ENCODE measurements at regions not wholly inside any gene's neighbourhood (a gene's known extent, or its start where the extent isn't known, plus 50 kb on each side); places are given as distances from the start of the nearest gene placed in this dataset.

DNA sequence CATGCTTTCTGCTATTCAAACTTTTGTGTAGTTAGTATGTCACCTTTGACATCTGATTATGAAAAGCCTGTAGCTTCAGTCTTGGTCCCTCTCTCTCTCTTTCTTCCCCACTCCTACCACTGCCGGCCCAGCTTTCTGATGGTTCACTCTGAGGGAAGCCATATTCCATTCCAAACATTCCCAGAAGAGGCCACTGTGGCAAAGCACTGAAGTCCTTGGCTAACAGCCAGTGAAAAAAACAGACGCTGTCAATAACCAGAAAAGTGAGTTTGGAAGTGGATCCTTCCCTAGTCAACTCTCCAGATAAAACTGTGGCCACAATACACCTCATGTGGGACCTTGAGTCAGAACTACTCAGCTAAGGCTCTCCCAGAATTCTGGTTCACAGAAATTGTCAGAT, 950.7 kb upstream of the PHF14 start:
- Mint-ChIP-seq H3K9me3 (peaks cover 4% of the 10 kb centered on the region), H3K36me3 (ENCODE audit: low read depth) (no peaks in the 10 kb centered on the region), H3K4me1 (ENCODE audit: low read depth) (no peaks in the 10 kb centered on the region), H3K27me3 (no peaks in the 10 kb centered on the region), H3K27ac (no peak overlapping the region), H3K4me3 (no peak overlapping the region)
- ChIA-PET POLR2A (no interaction called here), CTCF (no interaction called here)
- TF ChIP-seq, protein P1, sequence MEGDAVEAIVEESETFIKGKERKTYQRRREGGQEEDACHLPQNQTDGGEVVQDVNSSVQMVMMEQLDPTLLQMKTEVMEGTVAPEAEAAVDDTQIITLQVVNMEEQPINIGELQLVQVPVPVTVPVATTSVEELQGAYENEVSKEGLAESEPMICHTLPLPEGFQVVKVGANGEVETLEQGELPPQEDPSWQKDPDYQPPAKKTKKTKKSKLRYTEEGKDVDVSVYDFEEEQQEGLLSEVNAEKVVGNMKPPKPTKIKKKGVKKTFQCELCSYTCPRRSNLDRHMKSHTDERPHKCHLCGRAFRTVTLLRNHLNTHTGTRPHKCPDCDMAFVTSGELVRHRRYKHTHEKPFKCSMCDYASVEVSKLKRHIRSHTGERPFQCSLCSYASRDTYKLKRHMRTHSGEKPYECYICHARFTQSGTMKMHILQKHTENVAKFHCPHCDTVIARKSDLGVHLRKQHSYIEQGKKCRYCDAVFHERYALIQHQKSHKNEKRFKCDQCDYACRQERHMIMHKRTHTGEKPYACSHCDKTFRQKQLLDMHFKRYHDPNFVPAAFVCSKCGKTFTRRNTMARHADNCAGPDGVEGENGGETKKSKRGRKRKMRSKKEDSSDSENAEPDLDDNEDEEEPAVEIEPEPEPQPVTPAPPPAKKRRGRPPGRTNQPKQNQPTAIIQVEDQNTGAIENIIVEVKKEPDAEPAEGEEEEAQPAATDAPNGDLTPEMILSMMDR (IDR thresholded peaks at IDR 0.05), result no peak
- intact Hi-C loops (cut with micrococcal nuclease), result no loop called here
- ATAC-seq (no peak), DNase-seq (no peak)

DNA sequence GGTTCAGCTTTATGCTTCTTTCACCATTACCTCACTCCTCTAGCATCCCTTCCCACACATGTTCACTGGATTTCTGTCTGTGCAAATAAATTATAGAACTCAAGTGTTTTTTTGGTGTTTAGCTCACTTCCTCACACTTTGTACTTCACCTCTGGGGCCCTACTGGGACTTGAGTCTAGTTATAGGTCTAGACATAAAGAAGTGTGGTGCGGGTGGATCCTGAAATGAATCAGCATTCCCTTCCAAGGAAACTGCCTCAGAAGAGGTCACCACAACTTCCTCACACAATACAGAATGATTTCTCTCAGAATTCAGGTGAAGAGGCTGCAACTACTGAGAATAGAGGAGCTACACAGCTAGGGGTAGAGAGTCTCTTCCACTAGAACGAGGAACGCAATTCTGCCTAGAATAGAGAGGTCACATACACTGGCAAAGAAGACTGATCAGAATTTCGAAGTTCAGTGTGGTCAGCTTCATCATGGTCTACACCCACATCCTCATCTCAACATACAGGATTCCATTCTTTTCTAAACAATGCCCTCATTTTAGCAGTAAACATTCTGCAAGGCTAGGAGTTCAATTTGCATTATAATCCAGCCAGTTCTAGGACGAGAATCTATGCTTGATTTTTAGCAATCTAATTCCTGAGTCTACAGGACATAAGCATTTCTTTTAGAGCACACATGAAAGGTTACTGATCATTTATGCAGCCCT, 938.7 kb upstream of the PHF14 start:
- H3K4me3 Mint-ChIP-seq, result no peak overlapping the region
- no peak overlapping the region for H3K27ac Mint-ChIP-seq

DNA sequence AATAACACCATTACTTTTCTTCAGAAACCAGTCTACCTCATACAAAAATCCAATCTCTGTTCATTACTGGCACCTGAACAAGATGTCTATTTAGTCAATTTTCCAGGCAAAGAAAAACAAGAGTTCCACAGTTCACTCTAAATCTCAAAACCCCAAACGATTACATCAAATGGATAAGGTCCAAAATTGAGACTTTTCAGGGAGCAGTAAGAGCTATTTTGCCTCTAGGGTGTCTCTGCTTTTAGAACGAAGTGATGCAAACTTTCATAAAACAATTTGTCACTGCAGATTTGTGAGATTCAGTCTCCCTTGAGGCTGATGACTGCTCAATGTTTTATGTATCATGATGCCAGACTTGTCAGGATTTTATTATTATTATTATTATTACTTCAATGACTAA, 937.0 kb upstream of the PHF14 start:
- intact Hi-C loops (cut with micrococcal nuclease), result no loop called here
- Mint-ChIP-seq H3K4me1 (ENCODE audit: low read depth) (no peaks in the 10 kb centered on the region), H3K27ac (no peak overlapping the region), H3K27me3 (no peaks in the 10 kb centered on the region), H3K36me3 (ENCODE audit: low read depth) (no peaks in the 10 kb centered on the region), H3K4me3 (no peak overlapping the region), H3K9me3 (peaks cover 5% of the 10 kb centered on the region)
- no peak for ATAC-seq
- TF ChIP-seq, protein P1 (IDR thresholded peaks at IDR 0.05), result no peak
- no peak for DNase-seq
- ChIA-PET POLR2A (no interaction called here), CTCF (no interaction called here)

More for the DNA sequence above, 938.7 kb upstream of the PHF14 start:
- no peaks in the 10 kb centered on the region for H3K27me3 Mint-ChIP-seq
- no peaks in the 10 kb centered on the region for H3K36me3 Mint-ChIP-seq (ENCODE audit: low read depth)
- ChIA-PET CTCF (no interaction called here), POLR2A (no interaction called here)
- TF ChIP-seq, protein P1 (IDR thresholded peaks at IDR 0.05), result no peak
- DNase-seq, result no peak
- H3K4me1 Mint-ChIP-seq (ENCODE audit: low read depth), result no peaks in the 10 kb centered on the region
- no peak for ATAC-seq
- intact Hi-C loops (cut with micrococcal nuclease), result no loop called here
- peaks cover 5% of the 10 kb centered on the region for H3K9me3 Mint-ChIP-seq

DNA sequence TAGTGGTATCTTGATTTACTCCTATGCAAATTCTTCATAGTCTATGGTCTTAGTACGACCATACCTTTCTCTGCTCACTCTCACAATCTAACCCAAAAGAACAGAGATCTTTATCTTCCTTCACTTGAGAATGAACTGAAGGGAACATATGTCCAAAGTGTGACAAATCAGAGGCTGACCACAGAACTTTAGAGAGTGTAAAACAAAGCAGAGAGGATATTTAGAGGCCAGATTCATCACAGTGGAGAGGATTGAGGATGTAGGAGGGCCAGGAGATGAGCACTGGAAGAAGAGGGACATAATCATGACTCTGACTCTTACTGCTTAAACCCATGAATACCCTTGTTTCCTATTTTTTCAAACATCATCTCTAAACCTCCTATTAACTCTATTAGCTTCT, 935.3 kb upstream of the PHF14 start:
- TF ChIP-seq, protein P1 (IDR thresholded peaks at IDR 0.05), result no peak
- peaks cover 5% of the 10 kb centered on the region for H3K9me3 Mint-ChIP-seq
- ATAC-seq (no peak), DNase-seq (no peak)
- no peaks in the 10 kb centered on the region for H3K36me3 Mint-ChIP-seq (ENCODE audit: low read depth)
- ChIA-PET POLR2A (no interaction called here), CTCF (interaction anchor here (0.6 kb wide), 1 partner anchor 1308 kb away, joined by 3 read pairs; no protein-coding TSS in a partner anchor)
- H3K27me3 Mint-ChIP-seq, result no peaks in the 10 kb centered on the region
- intact Hi-C loops (cut with micrococcal nuclease), result no loop called here
- no peaks in the 10 kb centered on the region for H3K4me1 Mint-ChIP-seq (ENCODE audit: low read depth)
- no peak overlapping the region for H3K27ac Mint-ChIP-seq
- no peak overlapping the region for H3K4me3 Mint-ChIP-seq

DNA sequence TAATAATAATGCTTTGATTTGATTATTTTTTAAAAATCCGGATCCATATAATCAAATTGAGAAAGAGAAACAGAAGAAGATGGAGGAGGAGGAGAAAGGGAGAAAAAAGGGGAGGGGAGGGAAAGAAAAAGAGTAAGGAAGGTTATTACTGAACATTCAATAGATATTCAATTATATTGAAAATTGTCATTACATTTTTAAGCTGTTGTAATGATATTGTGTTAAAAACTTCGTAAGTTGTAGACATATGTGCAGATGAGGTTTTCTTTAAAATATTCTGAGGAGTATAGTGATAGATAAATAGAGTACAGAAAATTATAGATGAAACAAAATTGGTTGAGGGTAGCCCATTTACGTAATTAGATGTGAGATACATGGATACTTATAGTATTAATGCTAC, 933.0 kb upstream of the PHF14 start:
- no peak for ATAC-seq
- TF ChIP-seq, protein P1 (IDR thresholded peaks at IDR 0.05), result no peak
- intact Hi-C loops (cut with micrococcal nuclease), result no loop called here
- DNase-seq, result no peak
- no peaks in the 10 kb centered on the region for H3K9me3 Mint-ChIP-seq
- no peak overlapping the region for H3K27ac Mint-ChIP-seq
- no peaks in the 10 kb centered on the region for H3K27me3 Mint-ChIP-seq
- H3K4me1 Mint-ChIP-seq (ENCODE audit: low read depth), result no peaks in the 10 kb centered on the region
- no peaks in the 10 kb centered on the region for H3K36me3 Mint-ChIP-seq (ENCODE audit: low read depth)
- CTCF ChIA-PET, result no interaction called here
- POLR2A ChIA-PET, result no interaction called here
- no peak overlapping the region for H3K4me3 Mint-ChIP-seq
